Embryonic facial prominence (tissue), 1 donor: ENCODE measurements at regions not wholly inside any gene's neighbourhood (a gene's known extent, or its start where the extent isn't known, plus 50 kb on each side); places are given as distances from the start of the nearest gene placed in this dataset.

Experiments
- DNase-seq: peaks from one replicate; pipeline ENCODE4 v3.0.0-alpha.2; 2016; ENCODE audit errors: extremely low spot score

- no peak for DNase-seq
Observed at GRCh38 chr10:111344804-111345203, 268.0 kb downstream of the ADRA2A start.

- no peak for DNase-seq
Observed at GRCh38 chr10:111347386-111348013, 270.7 kb downstream of the ADRA2A start.

GRCh38 chr10:111348076-111348475, 271.2 kb downstream of the ADRA2A start:
- DNase-seq, result no peak

GRCh38 chr10:111354859-111355258, 278.0 kb downstream of the ADRA2A start:
- no peak for DNase-seq

- DNase-seq, result no peak
Observed at GRCh38 chr10:111356571-111356970, 279.7 kb downstream of the ADRA2A start.

GRCh38 chr10:111357859-111358258, 281.0 kb downstream of the ADRA2A start:
- DNase-seq, result no peak

GRCh38 chr10:111360260-111360925, 283.6 kb downstream of the ADRA2A start:
- no peak for DNase-seq

- DNase-seq, result no peak
Observed at GRCh38 chr10:111367531-111367930, 290.7 kb downstream of the ADRA2A start.

GRCh38 chr10:111370101-111370500, 293.3 kb downstream of the ADRA2A start:
- no peak for DNase-seq

- no peak for DNase-seq
Observed at GRCh38 chr10:111373696-111374095, 296.9 kb downstream of the ADRA2A start.

GRCh38 chr10:111379534-111380187, 302.8 kb downstream of the ADRA2A start:
- no peak for DNase-seq

- no peak for DNase-seq
Observed at GRCh38 chr10:111384556-111384955, 307.7 kb downstream of the ADRA2A start.

GRCh38 chr10:111390813-111391563, 314.2 kb downstream of the ADRA2A start:
- no peak for DNase-seq

- DNase-seq, result no peak
Observed at GRCh38 chr10:111392159-111392558, 315.3 kb downstream of the ADRA2A start.

- DNase-seq, result no peak
Observed at GRCh38 chr10:111392910-111393309, 316.1 kb downstream of the ADRA2A start.

- no peak for DNase-seq
Observed at GRCh38 chr10:111410740-111411139, 333.9 kb downstream of the ADRA2A start.

- DNase-seq, result no peak
Observed at GRCh38 chr10:111425459-111425858, 348.6 kb downstream of the ADRA2A start.

GRCh38 chr10:111429288-111430028, 352.6 kb downstream of the ADRA2A start:
- DNase-seq, result no peak

GRCh38 chr10:111430070-111430469, 353.2 kb downstream of the ADRA2A start:
- no peak for DNase-seq

- no peak for DNase-seq
Observed at GRCh38 chr10:111432588-111432987, 355.8 kb downstream of the ADRA2A start.

- DNase-seq, result no peak
Observed at GRCh38 chr10:111435871-111436270, 359.0 kb downstream of the ADRA2A start.
